H9 (cell line): ENCODE measurements at regions not wholly inside any gene's neighbourhood (a gene's known extent, or its start where the extent isn't known, plus 50 kb on each side); places are given as distances from the start of the nearest gene placed in this dataset.

Experiments used
- DNase-seq: peaks from one replicate; pipeline ENCODE4 v3.0.0-alpha.2; 2017
- H2AFZ ChIP-seq: one replicate; pipeline ENCODE4 v1.6.1; 2013; ENCODE audit warnings: mild to moderate bottlenecking, low read length, control low read depth, moderate library complexity
- H2AK5ac ChIP-seq: 2 replicates; pipeline ENCODE4 v1.6.1; 2013; ENCODE audit warnings: low read length, control low read depth, mixed read lengths; ENCODE audit not compliant: insufficient read length
- H2BK120ac ChIP-seq: one replicate; pipeline ENCODE4 v1.6.1; 2013; ENCODE audit warnings: low read depth, mild to moderate bottlenecking, low read length, control low read depth, inconsistent platforms; ENCODE audit not compliant: poor library complexity, severe bottlenecking
- H2BK12ac ChIP-seq: 2 replicates; pipeline ENCODE4 v1.6.1; 2013; ENCODE audit warnings: low read length, control low read depth, mixed read lengths, low read depth; ENCODE audit not compliant: insufficient read length
- H2BK15ac ChIP-seq: 2 replicates; pipeline ENCODE4 v1.6.1; 2013; ENCODE audit warnings: low read depth, low read length, control low read depth
- H2BK20ac ChIP-seq: one replicate; pipeline ENCODE4 v1.6.1; 2013; ENCODE audit warnings: low read depth, mild to moderate bottlenecking, low read length, control low read depth, inconsistent platforms; ENCODE audit not compliant: poor library complexity, severe bottlenecking
- H2BK5ac ChIP-seq: 2 replicates; pipeline ENCODE4 v1.6.1; 2013; ENCODE audit warnings: low read length, control low read depth, mixed read lengths; ENCODE audit not compliant: insufficient read length
- H3K14ac ChIP-seq: 2 replicates; pipeline ENCODE4 v1.6.1; 2013; ENCODE audit warnings: low read length, control low read depth; ENCODE audit not compliant: insufficient read depth
- H3K18ac ChIP-seq: 2 replicates; pipeline ENCODE4 v1.6.1; 2013; ENCODE audit warnings: low read depth, mild to moderate bottlenecking, mixed read lengths, low read length, control low read depth; ENCODE audit not compliant: insufficient read length
- H3K23ac ChIP-seq: 2 replicates; pipeline ENCODE4 v1.6.1; 2013; ENCODE audit warnings: low read length, control low read depth, mixed read lengths, low read depth; ENCODE audit not compliant: insufficient read length
- H3K23me2 ChIP-seq: 2 replicates; pipeline ENCODE4 v1.6.1; 2013; ENCODE audit warnings: low read depth, mild to moderate bottlenecking, mixed read lengths, low read length, control low read depth; ENCODE audit not compliant: insufficient read length, poor library complexity, severe bottlenecking
- H3K27ac ChIP-seq: 2 replicates; pipeline ENCODE4 v1.5.1; 2013; ENCODE audit warnings: low read length, control low read depth, mixed read lengths, low read depth; ENCODE audit not compliant: insufficient read length
- H3K27me3 ChIP-seq: 2 replicates; pipeline ENCODE4 v1.6.1; 2013; ENCODE audit warnings: low read length, control low read depth, inconsistent platforms; ENCODE audit not compliant: insufficient read depth
- H3K4ac ChIP-seq: 2 replicates; pipeline ENCODE4 v1.6.1; 2013; ENCODE audit warnings: low read depth, mild to moderate bottlenecking, control low read depth, inconsistent platforms, low read length, moderate library complexity
- H3K4me1 ChIP-seq: 2 replicates; pipeline ENCODE4 v1.6.1; 2013; ENCODE audit warnings: low read length, control low read depth, inconsistent platforms; ENCODE audit not compliant: insufficient read depth
- H3K4me2 ChIP-seq: 2 replicates; pipeline ENCODE4 v1.6.1; 2013; ENCODE audit warnings: low read length, control low read depth, mixed read lengths; ENCODE audit not compliant: insufficient read length, insufficient read depth
- H3K56ac ChIP-seq: 2 replicates; pipeline ENCODE4 v1.6.1; 2013; ENCODE audit warnings: low read depth, mild to moderate bottlenecking, mixed read lengths, low read length, control low read depth; ENCODE audit not compliant: insufficient read length
- H3K79me1 ChIP-seq: 2 replicates; pipeline ENCODE4 v1.6.1; 2013; ENCODE audit warnings: low read depth, mild to moderate bottlenecking, moderate library complexity, low read length, control low read depth, inconsistent platforms; ENCODE audit not compliant: insufficient read depth, poor library complexity, severe bottlenecking
- H3K79me2 ChIP-seq: 2 replicates; pipeline ENCODE4 v1.6.1; 2013; ENCODE audit warnings: low read length, control low read depth, inconsistent platforms; ENCODE audit not compliant: insufficient read depth
- H3K9ac ChIP-seq: 2 replicates; pipeline ENCODE4 v1.6.1; 2013; ENCODE audit warnings: low read length, control low read depth, mixed read lengths; ENCODE audit not compliant: insufficient read length; ENCODE audit errors: extremely low read depth
- H3K9me3 ChIP-seq: one replicate; pipeline ENCODE4 v1.6.1; 2013; ENCODE audit warnings: low read depth, low read length, inconsistent platforms; ENCODE audit not compliant: control insufficient read depth
- H3T11ph ChIP-seq: one replicate; pipeline ENCODE4 v1.6.1; 2013; ENCODE audit warnings: mild to moderate bottlenecking, low read length, control low read depth, inconsistent platforms
- H4K20me1 ChIP-seq: one replicate; pipeline ENCODE4 v1.6.1; 2013; ENCODE audit not compliant: control insufficient read depth, insufficient read length, insufficient read depth
- H4K5ac ChIP-seq: 2 replicates; pipeline ENCODE4 v1.6.1; 2013; ENCODE audit warnings: low read depth, mild to moderate bottlenecking, mixed read lengths, low read length, control low read depth; ENCODE audit not compliant: insufficient read length
- H4K8ac ChIP-seq: replicated peaks from 2 replicates; pipeline ENCODE4 v1.6.1; 2013; ENCODE audit warnings: low read length, control low read depth, mixed read lengths, low read depth; ENCODE audit not compliant: insufficient read length
- H4K91ac ChIP-seq: 2 replicates; pipeline ENCODE4 v1.6.1; 2013; ENCODE audit warnings: low read depth, mild to moderate bottlenecking, moderate library complexity, mixed read lengths, low read length, control low read depth; ENCODE audit not compliant: insufficient read length
- H3K27ac Mint-ChIP-seq, 3 experiments: 2 replicates in 2 of 3; 3 replicates in 1 of 3; pipeline ENCODE4 v1.8.0; 2020 to 2021; ENCODE audit warnings: mixed read lengths in 3 of 3, mild to moderate bottlenecking in 1 of 3, moderate library complexity in 1 of 3
- H3K27me3 Mint-ChIP-seq: 2 replicates; pipeline ENCODE4 v1.8.0; 2021; ENCODE audit warnings: low read depth, mild to moderate bottlenecking, moderate library complexity, mixed read lengths
- H3K36me3 Mint-ChIP-seq, 3 experiments: 2 replicates in 2 of 3; 3 replicates in 1 of 3; pipeline ENCODE4 v1.8.0; 2020 to 2021; ENCODE audit warnings: low read depth in 3 of 3, mixed read lengths in 3 of 3; ENCODE audit not compliant: insufficient read depth in 1 of 3
- H3K4me1 Mint-ChIP-seq, 2 experiments: 2 replicates each; pipeline ENCODE4 v1.8.0; 2020; ENCODE audit warnings: mixed read lengths in 2 of 2
- H3K4me3 Mint-ChIP-seq, 2 experiments: 2 replicates in 1 of 2; 3 replicates in 1 of 2; pipeline ENCODE4 v1.8.0; 2020 to 2021; ENCODE audit warnings: mild to moderate bottlenecking in 2 of 2, mixed read lengths in 2 of 2, moderate library complexity in 1 of 2
- H3K9me3 Mint-ChIP-seq, 2 experiments: 2 replicates in 1 of 2; 3 replicates in 1 of 2; pipeline ENCODE4 v1.8.0; 2020; ENCODE audit warnings: mild to moderate bottlenecking in 2 of 2, mixed read lengths in 2 of 2, moderate library complexity in 1 of 2
- CTCF ChIP-seq: fragments of 200-600 bp; sonication (generic); conservative IDR thresholded peaks from 3 replicates; pipeline ENCODE4 v1.8.0; 2021; ENCODE audit warnings: antibody characterized with exemption, mild to moderate bottlenecking
- WGBS: extraction: QIAGEN DNeasy Blood & Tissue Kit; methylation state at CpG from one replicate; pipeline ENCODE4 v1.1.7; 2013; ENCODE audit warnings: missing lambda C conversion rate, low lambda C conversion rate, mixed read lengths; ENCODE audit not compliant: insufficient read length; ENCODE audit errors: extremely low coverage; 5-methylcytosine and 5-hydroxymethylcytosine counted together

- Histone ChIP-seq H3K14ac (no peak overlapping the region), H3K23ac (no peak overlapping the region), H4K20me1 (no peaks in the 10 kb centered on the region), H3K4me2 (no peak overlapping the region), H3K79me2 (no peaks in the 10 kb centered on the region), H3K9ac (no peak overlapping the region), H3K27ac (no peak overlapping the region), H3K4me1 (no peaks in the 10 kb centered on the region), H3T11ph (no peak overlapping the region), H3K79me1 (no peaks in the 10 kb centered on the region), H2BK20ac (no peak overlapping the region), H2AFZ (no peak overlapping the region), H2BK15ac (no peak overlapping the region), H3K23me2 (no peaks in the 10 kb centered on the region), H3K4ac (no peak overlapping the region), H2AK5ac (no peak overlapping the region), H3K9me3 (no peaks in the 10 kb centered on the region), H3K27me3 (no peaks in the 10 kb centered on the region), H3K18ac (no peak overlapping the region), H2BK12ac (no peak overlapping the region), H2BK5ac (no peak overlapping the region), H4K91ac (no peak overlapping the region), H4K5ac (no peak overlapping the region), H3K56ac (no peak overlapping the region), H4K8ac (no peak overlapping the region), H2BK120ac (no peak overlapping the region)
- no peak overlapping the region; a peak in 1 of 7 replicates for H3K27ac Mint-ChIP-seq
- peaks cover 0 to 3% of the 10 kb centered on the region in 2 experiments; a peak in 2 of 4 replicates for H3K4me1 Mint-ChIP-seq
- peaks cover 1% of the 10 kb centered on the region for H3K27me3 Mint-ChIP-seq
- no peak for DNase-seq
- WGBS = no CpG with 5 or more reads among the region's 9 CpGs
- no peaks in the 10 kb centered on the region; a peak in 1 of 5 replicates for H3K9me3 Mint-ChIP-seq
- H3K36me3 Mint-ChIP-seq = no peaks in the 10 kb centered on the region
- H3K4me3 Mint-ChIP-seq = no peak overlapping the region
- no peak for TF ChIP-seq CTCF
Measured at GRCh38 chr10:71029411-71029892, 141.1 kb upstream of the PCBD1 start.
